Karpas-422 (cell line): ENCODE measurements at regions not wholly inside any gene's neighbourhood (a gene's known extent, or its start where the extent isn't known, plus 50 kb on each side); places are given as distances from the start of the nearest gene placed in this dataset.

ENCODE experiments used
- DNase-seq: peaks from one replicate; pipeline ENCODE4 v3.0.0-alpha.2; 2015
- H2AFZ ChIP-seq: fragments of 200-600 bp; sonication (generic); 2 replicates; pipeline ENCODE4 v1.6.1; 2014; ENCODE audit warnings: antibody characterized with exemption, low read length, mixed read lengths
- H3K27ac ChIP-seq: fragments of 200-600 bp; sonication (generic); 2 replicates; pipeline ENCODE4 v1.5.1; 2014; ENCODE audit warnings: mild to moderate bottlenecking, low read length, moderate library complexity
- H3K27me3 ChIP-seq: fragments of 200-600 bp; sonication (generic); 2 replicates; pipeline ENCODE4 v1.6.1; 2014; ENCODE audit warnings: low read length, mixed read lengths
- H3K36me3 ChIP-seq: fragments of 200-600 bp; sonication (generic); 2 replicates; pipeline ENCODE4 v1.6.1; 2014; ENCODE audit warnings: low read length, mixed read lengths; ENCODE audit not compliant: insufficient read depth
- H3K4me1 ChIP-seq: fragments of 200-600 bp; sonication (generic); 2 replicates; pipeline ENCODE4 v1.6.1; 2014; ENCODE audit warnings: mild to moderate bottlenecking, low read length, mixed read lengths
- H3K4me2 ChIP-seq: fragments of 200-600 bp; sonication (generic); 2 replicates; pipeline ENCODE4 v1.6.1; 2014; ENCODE audit warnings: low read length, low read depth, mild to moderate bottlenecking; ENCODE audit not compliant: poor library complexity, severe bottlenecking
- H3K4me3 ChIP-seq: fragments of 200-600 bp; sonication (generic); 2 replicates; pipeline ENCODE4 v1.5.1; 2014; ENCODE audit warnings: mild to moderate bottlenecking, antibody characterized with exemption, low read length, mixed read lengths
- H3K79me2 ChIP-seq: fragments of 200-600 bp; sonication (generic); 2 replicates; pipeline ENCODE4 v1.6.1; 2014; ENCODE audit warnings: mild to moderate bottlenecking, low read length, mixed read lengths
- H3K9ac ChIP-seq: fragments of 200-600 bp; sonication (generic); 2 replicates; pipeline ENCODE4 v1.6.0; 2014; ENCODE audit warnings: low read length
- H3K9me2 ChIP-seq: fragments of 200-600 bp; sonication (generic), shearing (Covaris generic); replicated peaks from 2 replicates; pipeline ENCODE4 v1.6.0; 2014; ENCODE audit warnings: mild to moderate bottlenecking, low read length, moderate library complexity; ENCODE audit not compliant: insufficient read depth
- H3K9me3 ChIP-seq: fragments of 300-700, 200-600 bp; sonication (generic); 2 replicates; pipeline ENCODE4 v1.6.1; 2014; ENCODE audit warnings: low read length, mixed read lengths
- H4K20me1 ChIP-seq: fragments of 200-600 bp; sonication (generic); 2 replicates; pipeline ENCODE4 v1.6.1; 2014; ENCODE audit warnings: mild to moderate bottlenecking, antibody characterized with exemption, low read length, low read depth; ENCODE audit not compliant: insufficient read depth

DNA sequence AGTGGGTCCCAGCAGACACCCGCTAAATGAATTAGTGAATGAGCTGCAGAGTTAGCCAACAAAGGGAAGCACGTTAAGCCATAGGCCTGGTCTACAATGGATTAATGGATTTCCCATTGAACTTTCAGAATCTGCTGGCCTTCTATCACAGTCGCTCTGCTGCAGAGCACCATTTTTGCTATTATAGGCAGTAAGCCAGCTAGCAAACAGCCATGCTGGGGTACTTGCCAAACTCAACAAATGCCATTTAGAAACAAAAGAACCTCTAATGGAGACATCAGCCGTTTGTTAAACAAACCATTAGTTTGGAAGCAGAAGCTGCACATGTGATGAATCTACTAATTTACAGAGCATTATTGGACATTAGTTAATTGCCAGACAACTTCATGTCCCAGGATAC, 181.1 kb upstream of the STXBP6 start:
- H3K9me3 ChIP-seq = peaks cover 42% of the 10 kb centered on the region
- no peak overlapping the region for H2AFZ ChIP-seq
- no peaks in the 10 kb centered on the region for H3K79me2 ChIP-seq
- H3K36me3 ChIP-seq = no peaks in the 10 kb centered on the region
- H3K9ac ChIP-seq = no peak overlapping the region
- H3K4me3 ChIP-seq = no peak overlapping the region
- H3K9me2 ChIP-seq = no peaks in the 10 kb centered on the region
- no peak for DNase-seq
- H3K4me2 ChIP-seq = no peak overlapping the region
- H4K20me1 ChIP-seq = no peaks in the 10 kb centered on the region
- no peaks in the 10 kb centered on the region for H3K4me1 ChIP-seq
- no peak overlapping the region for H3K27ac ChIP-seq
- H3K27me3 ChIP-seq = no peaks in the 10 kb centered on the region

DNA sequence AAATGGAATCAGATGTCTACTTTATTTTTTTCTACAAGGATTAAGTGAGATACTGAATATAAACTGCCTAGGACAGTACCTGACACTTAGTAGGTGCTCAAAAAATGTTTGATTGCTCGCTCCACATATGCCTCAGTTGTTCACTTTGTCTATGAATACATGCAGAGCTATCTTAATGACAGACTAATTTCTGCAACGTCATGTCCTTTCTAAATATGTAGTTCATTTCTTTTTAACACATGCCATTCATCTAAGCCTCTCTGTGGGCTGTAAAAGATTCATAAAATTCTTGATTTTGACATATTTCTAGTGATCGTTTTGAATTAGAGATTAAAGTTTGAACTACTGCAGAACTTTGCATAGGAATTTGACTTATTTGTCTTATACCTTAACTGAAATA, 176.3 kb upstream of the STXBP6 start:
- Histone ChIP-seq H3K36me3 (no peaks in the 10 kb centered on the region), H3K9me2 (no peaks in the 10 kb centered on the region), H3K4me3 (no peak overlapping the region), H2AFZ (no peak overlapping the region), H3K9ac (no peak overlapping the region), H3K27me3 (no peaks in the 10 kb centered on the region), H3K79me2 (no peaks in the 10 kb centered on the region), H3K9me3 (peaks cover 51% of the 10 kb centered on the region), H4K20me1 (no peaks in the 10 kb centered on the region), H3K4me1 (no peaks in the 10 kb centered on the region), H3K27ac (no peak overlapping the region), H3K4me2 (no peak overlapping the region)
- no peak for DNase-seq

DNA sequence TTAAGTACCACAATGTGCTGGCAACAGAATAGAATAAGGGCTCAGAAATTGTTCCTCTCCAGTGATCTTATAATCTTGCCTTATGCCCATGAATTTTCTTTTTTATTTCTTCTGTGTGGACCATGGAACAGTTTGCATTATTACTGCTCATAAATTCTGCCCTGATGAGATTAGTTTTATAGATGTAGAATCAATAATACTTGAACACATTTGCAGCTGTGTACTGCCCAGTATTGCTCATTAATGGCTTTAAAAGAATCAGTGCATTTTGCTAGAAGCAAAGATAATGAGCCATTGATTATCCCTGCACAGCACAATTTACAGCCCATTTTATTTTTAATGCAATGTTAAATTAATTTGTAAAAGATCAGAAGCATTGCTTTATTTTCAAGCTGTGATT, 172.3 kb upstream of the STXBP6 start:
- no peaks in the 10 kb centered on the region for H3K27me3 ChIP-seq
- H3K27ac ChIP-seq = no peak overlapping the region
- no peak overlapping the region for H3K4me2 ChIP-seq
- H3K4me1 ChIP-seq = no peaks in the 10 kb centered on the region
- no peak overlapping the region for H2AFZ ChIP-seq
- H3K4me3 ChIP-seq = no peak overlapping the region
- no peaks in the 10 kb centered on the region for H4K20me1 ChIP-seq
- DNase-seq = no peak
- peaks cover 54% of the 10 kb centered on the region for H3K9me3 ChIP-seq
- no peaks in the 10 kb centered on the region for H3K36me3 ChIP-seq
- no peak overlapping the region for H3K9ac ChIP-seq
- H3K9me2 ChIP-seq = no peaks in the 10 kb centered on the region
- no peaks in the 10 kb centered on the region for H3K79me2 ChIP-seq

DNA sequence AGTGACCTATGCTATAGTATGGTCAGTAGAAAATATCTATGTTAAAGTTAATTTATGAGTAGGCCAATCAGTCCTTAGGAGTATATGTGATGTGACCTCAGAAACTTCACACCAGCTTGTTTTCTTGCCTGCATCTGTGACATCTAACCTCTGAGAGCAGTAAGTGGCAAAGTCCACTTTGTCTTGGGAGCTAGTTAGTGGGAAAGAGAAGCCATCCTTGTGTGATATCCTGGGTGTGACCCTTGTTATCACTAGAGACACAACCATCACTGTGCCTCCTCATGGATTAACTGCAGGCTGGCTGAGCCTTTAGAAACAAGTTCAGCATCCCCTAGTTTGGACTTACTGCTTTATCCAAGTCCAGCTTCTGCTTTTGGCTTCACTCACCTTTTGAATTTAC, 170.6 kb upstream of the STXBP6 start:
- H3K27ac ChIP-seq = no peak overlapping the region
- H3K9me3 ChIP-seq = peaks cover 52% of the 10 kb centered on the region
- no peak for DNase-seq
- H3K9me2 ChIP-seq = no peaks in the 10 kb centered on the region
- no peaks in the 10 kb centered on the region for H3K27me3 ChIP-seq
- H3K79me2 ChIP-seq = no peaks in the 10 kb centered on the region
- H2AFZ ChIP-seq = no peak overlapping the region
- no peaks in the 10 kb centered on the region for H3K36me3 ChIP-seq
- H3K9ac ChIP-seq = no peak overlapping the region
- no peaks in the 10 kb centered on the region for H3K4me1 ChIP-seq
- H4K20me1 ChIP-seq = no peaks in the 10 kb centered on the region
- H3K4me2 ChIP-seq = no peak overlapping the region
- H3K4me3 ChIP-seq = no peak overlapping the region

DNA sequence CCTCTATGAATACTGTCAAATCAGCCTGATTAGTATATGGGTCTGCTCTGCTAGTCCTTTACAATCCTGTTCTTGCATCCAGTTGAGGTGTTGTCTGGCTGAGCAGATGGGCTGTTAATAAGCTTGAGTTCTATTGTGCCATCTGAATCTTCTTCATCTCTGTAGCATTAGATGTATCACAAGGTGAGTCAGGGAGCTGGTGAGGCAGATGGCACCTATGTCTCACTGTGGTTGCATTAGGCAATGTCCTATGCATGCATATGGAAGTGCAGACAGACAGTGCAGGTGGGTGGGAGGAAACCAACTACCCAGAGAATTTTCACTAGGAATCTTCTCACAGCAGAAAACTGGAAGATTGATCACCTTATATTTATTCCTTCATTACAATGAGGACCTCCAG, 165.7 kb upstream of the STXBP6 start:
- Histone ChIP-seq H3K4me2 (no peak overlapping the region), H2AFZ (no peak overlapping the region), H3K9ac (no peak overlapping the region), H3K27me3 (no peaks in the 10 kb centered on the region), H4K20me1 (no peaks in the 10 kb centered on the region), H3K9me3 (peaks cover 59% of the 10 kb centered on the region), H3K36me3 (no peaks in the 10 kb centered on the region), H3K4me3 (no peak overlapping the region), H3K27ac (no peak overlapping the region), H3K9me2 (no peaks in the 10 kb centered on the region), H3K79me2 (no peaks in the 10 kb centered on the region), H3K4me1 (no peaks in the 10 kb centered on the region)
- DNase-seq = no peak

DNA sequence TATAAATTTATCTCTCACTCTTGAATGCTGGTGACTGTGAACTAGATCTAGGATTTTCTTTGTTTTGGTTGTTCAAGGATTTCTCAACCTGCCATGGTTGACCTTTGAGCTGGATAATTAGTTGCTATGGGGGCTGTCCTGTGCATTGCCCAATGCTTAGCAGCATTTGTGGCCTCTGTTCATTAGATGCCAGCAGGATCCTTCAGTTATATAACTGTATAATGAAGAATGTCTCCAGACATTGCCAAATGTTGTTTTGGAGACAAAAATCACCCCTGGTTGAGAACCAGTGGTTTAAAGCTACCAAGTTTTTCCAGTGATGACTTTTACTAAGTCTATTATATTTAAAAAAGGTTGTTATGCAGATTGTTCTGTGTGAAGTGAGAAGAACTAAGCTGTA, 147.9 kb upstream of the STXBP6 start:
- Histone ChIP-seq H2AFZ (no peak overlapping the region), H3K36me3 (no peaks in the 10 kb centered on the region), H3K79me2 (no peaks in the 10 kb centered on the region), H3K4me2 (no peak overlapping the region), H4K20me1 (no peaks in the 10 kb centered on the region), H3K9ac (no peak overlapping the region), H3K27me3 (no peaks in the 10 kb centered on the region), H3K27ac (no peak overlapping the region), H3K9me3 (peaks cover 56% of the 10 kb centered on the region), H3K4me3 (no peak overlapping the region), H3K9me2 (no peaks in the 10 kb centered on the region), H3K4me1 (no peaks in the 10 kb centered on the region)
- DNase-seq = no peak

DNA sequence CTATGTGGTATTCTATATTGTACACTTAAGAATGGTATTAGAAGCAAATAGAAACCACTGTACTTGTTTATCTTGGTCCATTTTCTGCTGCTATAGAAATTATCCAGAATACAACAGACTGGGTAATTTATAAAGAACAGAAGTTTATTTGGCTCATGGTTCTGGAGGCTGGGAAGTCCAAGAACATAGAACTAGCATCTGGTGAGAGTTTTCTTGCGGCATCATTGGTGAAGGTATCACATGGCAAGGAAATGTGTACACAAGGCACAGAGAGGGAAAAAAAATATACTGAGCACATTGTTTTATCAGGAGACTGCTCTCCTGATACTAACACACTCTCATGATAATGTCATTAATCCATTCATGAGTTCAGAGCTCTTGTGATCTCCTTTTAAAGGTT, 130.3 kb upstream of the STXBP6 start:
- Histone ChIP-seq H3K9me3 (peaks cover 32% of the 10 kb centered on the region), H3K79me2 (no peaks in the 10 kb centered on the region), H4K20me1 (no peaks in the 10 kb centered on the region), H3K27ac (no peak overlapping the region), H3K4me1 (no peaks in the 10 kb centered on the region), H3K9ac (no peak overlapping the region), H3K4me3 (no peak overlapping the region), H3K9me2 (no peaks in the 10 kb centered on the region), H3K36me3 (no peaks in the 10 kb centered on the region), H3K27me3 (no peaks in the 10 kb centered on the region), H3K4me2 (no peak overlapping the region), H2AFZ (no peak overlapping the region)
- DNase-seq = no peak

DNA sequence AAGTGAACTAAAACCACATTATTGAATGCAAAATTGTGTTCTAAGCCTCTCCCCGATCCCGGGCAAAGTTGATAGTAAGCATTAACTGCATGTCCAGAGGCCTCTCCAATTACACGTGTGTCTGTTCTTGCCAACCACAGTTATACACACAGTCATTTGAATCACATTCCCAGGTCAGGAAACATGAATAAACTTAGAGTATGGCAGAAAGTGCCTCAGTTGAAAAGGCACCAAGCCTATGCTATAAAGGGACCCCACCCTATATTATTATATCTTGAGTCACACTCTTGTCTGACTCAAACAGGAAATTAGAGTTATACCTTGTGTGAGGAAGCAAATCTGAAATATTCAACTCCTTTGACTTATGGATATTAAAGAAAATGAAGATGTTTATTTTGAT, 128.3 kb upstream of the STXBP6 start:
- Histone ChIP-seq H3K9me2 (no peaks in the 10 kb centered on the region), H3K4me2 (no peak overlapping the region), H3K79me2 (no peaks in the 10 kb centered on the region), H2AFZ (no peak overlapping the region), H3K4me1 (no peaks in the 10 kb centered on the region), H3K4me3 (no peak overlapping the region), H3K27ac (no peak overlapping the region), H3K27me3 (no peaks in the 10 kb centered on the region), H4K20me1 (no peaks in the 10 kb centered on the region), H3K9me3 (peaks cover 37% of the 10 kb centered on the region), H3K9ac (no peak overlapping the region), H3K36me3 (no peaks in the 10 kb centered on the region)
- no peak for DNase-seq
